Hematopoietic multipotent progenitor cell treated with erythropoietin and hydrocortisone succinate and interleukin-3 and kit ligand, for 17 days (in vitro differentiated cells): ENCODE measurements at regions not wholly inside any gene's neighbourhood (a gene's known extent, or its start where the extent isn't known, plus 50 kb on each side); places are given as distances from the start of the nearest gene placed in this dataset.
"Not testable (repeated sequence)": the region's sequence is repeated elsewhere in the genome, so short reads cannot be mapped to it uniquely, and the experiment has no call there.

Source experiments
- DNase-seq: peaks from one replicate; pipeline ENCODE4 v3.0.0-alpha.2; 2015; ENCODE audit warnings: low spot score

DNA sequence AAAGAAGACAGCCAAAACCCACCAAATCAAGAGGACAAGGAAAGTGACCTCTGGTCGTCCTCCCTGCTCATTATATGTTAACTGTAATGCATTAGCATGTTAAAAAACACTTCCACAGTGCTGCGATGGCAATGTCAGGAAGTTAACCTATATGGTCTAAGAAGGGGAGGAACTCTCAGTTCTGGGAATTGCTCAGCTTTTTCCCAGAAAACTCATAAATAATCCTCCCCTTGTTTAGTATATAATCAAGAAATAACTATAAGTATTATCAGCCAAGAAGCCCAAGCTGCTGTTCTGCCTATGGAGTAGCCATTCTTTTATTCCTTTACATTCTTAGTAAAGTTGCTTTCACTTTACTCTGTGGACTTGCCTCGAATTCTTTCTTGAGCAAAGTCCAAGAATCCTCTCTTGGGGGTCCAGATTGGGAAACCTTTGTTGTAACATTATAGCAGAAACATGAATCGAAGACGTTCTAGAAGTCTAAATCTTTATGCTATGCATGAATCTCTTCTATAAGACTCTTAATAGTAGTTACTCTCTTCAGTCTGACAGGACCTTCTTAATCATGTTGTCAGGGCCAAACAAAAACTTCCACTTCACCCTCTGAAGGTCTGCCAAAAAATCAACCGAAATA, 110.0 kb upstream of the VANGL1 start:
- no peak for DNase-seq

DNA sequence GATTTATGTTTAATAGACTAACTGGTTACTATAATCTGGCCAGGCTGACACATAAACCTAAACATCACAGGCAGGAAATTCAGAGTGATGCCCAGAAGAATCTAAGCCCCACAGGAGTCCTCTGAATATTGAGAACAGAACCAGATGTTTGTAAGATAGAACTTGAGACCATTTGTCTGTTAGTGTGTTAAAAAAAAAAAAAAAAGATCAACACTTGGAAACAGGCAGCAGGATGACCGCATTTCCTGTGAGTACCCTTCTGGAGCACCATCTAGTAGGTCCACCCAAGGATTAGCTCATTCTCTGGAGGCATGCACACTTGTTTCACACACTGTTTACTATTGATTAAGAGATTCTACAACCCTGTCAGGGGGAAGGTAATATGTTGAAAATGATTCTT, 111.4 kb upstream of the VANGL1 start:
- DNase-seq = no peak

DNA sequence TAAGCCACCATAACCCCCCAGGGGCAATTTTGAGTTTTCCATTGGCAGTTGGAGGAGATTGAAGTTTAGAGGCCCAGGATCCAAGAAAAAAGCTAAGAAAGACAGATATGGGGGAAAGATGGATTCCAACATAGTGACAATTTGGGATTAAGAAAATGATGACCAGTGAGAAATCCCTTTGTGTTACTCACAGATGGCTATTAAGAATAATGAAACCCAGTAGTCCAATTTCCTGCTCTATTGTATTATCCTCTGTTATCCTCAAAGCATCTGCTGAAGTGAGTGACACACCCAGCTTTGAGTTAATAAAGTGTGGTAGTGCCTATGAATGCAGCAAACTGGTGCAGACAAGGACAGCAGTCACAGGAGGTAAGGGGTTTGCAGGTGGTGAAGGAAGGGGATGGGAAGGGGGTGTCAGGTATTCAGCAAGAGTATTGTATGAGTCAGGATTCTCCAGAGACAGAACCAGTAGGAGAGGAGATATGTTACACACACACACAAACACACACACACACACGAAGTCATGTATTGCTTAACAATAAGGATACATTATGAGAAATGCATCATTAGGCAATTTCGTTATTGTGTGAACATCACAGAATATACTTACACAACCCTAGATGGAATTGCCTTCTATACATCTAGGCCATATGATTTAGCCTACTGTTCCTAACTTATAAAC, 112.4 kb upstream of the VANGL1 start:
- no peak for DNase-seq

DNA sequence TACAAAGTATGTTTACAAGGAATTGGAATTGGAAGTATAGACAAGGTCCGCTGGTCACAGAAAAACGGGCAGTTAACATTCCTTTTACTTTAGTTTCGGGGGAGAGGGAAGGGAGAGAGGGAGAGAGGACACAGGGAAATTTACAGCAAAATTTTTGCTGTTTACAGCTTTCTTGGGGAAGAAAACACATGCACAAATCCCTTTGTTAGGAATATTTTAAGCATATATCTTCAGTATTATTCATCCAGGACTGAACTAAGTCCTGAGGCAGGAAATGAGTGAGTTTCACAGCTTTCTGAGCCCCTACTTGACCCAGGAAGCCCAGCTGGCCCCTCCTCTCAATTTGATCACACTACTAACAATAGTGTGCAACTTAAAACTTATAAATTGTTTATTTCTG, 113.4 kb upstream of the VANGL1 start:
- not testable (repeated sequence) for DNase-seq

DNA sequence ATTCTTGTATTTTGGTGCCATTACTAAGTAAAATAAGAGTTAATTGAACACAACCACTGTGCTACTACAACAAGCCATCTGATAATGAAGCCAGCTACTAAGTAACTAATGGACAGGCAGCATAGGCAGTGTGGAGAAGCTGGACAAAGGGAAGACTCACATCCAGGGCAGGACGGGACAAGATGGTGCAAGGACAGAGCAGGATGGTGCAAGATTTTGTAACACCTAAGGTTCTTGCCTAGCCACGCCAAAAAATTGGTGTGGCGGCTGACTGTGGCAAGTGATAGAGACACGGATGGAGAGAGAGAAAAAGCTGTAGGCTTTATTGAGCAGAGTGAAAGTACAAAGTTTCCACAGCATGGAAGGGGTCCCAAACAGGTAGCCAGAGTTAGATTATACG, 114.0 kb upstream of the VANGL1 start:
- no peak for DNase-seq

DNA sequence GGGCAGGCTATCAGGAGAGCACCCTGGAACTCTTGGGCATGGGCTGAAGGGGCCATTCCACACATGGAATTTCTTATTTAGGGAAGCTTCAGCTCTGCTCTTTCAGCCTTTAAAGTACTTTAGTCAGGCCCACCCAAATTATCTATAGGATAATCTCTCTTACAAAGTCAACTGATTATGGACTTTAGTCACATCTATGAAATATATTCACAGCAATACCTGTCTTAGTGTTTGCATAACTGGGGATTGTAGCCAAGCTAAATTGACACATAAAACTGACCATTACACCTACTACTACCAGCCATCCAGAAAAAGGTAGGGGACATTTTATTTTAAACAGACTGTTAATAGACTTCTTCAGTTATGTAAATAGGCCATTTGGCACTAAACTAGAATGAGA, 114.9 kb upstream of the VANGL1 start:
- no peak for DNase-seq

DNA sequence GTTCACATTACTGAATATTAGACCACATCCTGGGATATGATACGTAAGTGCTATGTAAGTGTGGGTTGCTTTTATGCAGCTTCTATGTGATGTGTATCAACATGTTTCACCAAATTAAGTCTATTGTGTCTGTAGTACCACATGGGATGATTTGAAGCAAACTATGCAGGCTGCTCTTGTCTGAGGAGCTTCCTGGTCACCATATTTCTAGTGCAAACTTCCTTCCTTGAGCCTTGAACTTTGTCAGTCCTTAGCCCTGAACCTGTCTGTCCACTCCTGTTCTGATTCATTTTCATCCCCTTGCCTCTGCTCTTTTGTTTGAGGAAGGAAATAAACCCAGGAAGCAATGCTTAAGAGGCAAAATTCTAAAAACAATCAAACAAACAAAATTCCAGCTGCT, 117.5 kb upstream of the VANGL1 start:
- DNase-seq = no peak

DNA sequence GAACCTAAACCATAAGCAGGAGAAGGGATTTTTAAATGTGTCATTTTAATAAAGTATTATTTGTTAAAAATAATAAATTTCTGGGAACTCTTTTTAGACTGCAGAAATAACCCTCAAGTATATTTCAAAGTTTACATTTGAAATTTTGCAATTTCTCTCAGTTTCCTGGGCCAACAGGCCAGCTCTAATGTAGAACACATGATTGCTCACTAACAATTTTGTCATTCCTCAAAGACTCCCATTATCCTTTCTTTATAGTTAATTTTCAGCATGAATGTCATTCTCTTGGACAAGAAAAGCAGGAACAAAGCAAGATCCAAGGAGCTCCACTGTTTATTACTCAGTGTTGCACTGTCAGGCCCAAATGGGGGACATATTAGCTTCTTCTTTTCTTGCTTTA, 119.4 kb upstream of the VANGL1 start:
- no peak for DNase-seq

DNA sequence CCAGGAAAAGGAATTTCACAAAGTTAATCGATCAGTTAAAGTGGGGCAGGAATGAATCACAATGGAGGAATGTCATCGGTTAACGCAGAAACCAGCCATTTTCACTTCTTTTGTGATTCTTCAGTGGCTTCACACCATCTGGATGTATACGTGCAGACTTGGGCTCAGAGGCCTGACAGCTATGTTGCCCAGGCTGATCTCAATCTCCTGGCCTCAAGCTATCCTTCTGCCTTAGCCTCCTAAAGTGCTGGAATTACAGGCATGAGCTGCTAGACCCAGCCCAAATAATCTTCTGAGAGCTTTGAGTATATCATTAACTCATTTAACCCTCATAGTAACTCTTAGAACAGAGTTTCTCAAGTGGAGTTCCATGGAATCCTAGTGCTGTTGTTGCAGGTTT, 126.5 kb upstream of the VANGL1 start:
- DNase-seq = no peak

DNA sequence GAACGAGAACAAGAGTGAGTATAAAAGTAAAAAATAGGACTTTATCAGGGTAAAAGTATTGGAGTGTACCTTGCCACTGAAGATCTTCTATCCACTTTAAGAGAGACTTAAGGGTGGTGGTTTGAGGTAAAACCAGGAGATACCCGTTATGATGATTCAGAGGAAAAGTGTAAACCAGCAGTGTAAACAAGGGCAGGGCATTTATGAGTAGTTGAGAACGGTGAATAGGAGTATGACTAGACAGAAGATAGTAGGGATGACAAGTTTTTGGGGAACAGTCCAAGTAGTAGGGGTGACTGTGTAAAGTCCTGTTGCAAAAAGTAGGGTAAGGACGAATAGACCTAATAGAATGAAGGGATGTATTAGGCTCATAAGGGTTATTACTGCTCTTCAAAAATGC, 131.5 kb upstream of the VANGL1 start:
- DNase-seq = not testable (repeated sequence)

DNA sequence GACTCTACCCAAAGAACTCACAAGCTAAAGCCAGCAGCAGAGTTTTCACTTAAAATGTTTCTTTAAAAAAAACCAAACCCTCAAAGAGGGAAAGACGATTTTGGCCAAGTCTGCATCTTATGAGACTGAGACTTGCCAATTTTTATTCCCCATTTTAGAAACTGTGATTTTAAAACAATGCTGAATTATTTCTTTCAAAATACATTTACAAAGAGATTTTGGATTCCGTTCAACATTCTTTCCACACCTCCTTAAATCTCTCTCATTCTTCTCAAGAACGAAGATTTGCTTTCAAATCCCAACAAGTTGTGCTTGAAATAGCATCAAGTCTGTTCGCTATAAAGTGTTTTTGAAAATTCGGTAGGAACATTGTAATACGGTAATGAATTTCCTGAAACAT, 133.9 kb upstream of the VANGL1 start:
- DNase-seq = no peak

DNA sequence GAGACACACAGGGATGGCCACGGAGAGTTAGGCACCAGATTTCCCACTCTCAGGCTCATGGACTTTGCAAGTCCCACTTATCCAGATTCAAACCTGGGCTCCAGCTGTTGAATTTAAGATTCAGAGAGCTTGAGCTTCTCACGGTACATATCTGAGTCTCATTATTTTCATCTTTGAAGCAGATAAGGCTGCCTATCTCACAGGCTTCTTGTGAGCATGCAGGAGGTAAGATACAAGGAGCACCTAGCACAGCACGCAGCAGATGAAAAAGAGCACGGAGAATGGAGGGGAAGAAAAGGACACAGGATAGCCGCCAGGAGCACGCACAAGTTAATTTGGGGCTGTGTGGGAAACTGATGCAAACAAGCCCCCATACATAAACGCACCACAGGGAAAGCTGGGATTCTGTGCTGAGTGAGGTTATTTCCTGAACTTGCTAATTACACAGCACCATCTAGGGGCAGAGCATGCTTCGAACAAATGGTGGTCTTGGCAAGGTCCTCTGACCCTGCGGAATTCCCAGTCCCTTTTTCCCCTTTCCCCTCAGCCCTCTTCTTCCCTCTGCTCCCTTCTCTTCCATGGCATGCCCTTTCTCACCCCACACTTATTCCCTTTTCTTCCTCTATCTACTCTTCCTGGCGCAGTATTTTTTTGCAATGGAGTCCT, 134.7 kb upstream of the VANGL1 start:
- DNase-seq = no peak

DNA sequence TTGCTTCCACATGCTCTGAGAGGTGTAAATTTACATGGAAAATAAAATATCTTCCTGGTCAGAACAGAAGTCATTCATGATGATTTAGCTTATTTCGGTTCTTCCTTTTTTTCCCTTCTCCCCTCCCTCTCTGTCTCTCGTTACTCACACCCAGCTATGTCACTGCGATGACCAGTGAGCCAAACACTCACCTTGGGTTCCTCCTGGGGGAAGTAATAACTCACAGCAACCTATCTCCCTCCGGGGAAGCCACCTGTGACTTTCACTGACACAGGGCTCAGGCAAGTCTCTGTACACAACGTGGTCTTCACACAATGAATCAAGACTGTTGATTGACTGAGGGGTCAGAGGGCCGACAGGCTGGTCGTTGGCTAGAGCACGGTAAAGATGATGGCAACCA, 135.3 kb upstream of the VANGL1 start:
- no peak for DNase-seq

DNA sequence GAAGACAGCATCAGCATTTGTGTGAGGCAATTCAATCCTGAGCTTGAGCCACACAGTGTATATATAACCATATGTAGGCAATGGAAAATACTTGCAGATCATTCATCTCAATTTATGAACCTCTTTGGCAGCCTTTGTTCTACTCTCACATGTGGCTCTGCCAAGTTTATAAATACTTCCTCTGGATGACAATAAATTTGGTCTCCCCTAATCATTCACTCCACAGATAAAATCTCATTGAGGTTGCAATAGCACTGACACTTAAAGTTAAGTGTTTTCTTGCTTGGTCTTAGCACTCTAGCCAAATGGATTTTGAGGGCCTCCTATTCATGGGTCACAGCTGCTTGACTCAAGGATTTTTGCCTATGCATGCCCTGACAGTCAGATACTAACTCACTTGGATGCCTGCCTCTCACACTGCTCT, 136.6 kb upstream of the VANGL1 start:
- no peak for DNase-seq

DNA sequence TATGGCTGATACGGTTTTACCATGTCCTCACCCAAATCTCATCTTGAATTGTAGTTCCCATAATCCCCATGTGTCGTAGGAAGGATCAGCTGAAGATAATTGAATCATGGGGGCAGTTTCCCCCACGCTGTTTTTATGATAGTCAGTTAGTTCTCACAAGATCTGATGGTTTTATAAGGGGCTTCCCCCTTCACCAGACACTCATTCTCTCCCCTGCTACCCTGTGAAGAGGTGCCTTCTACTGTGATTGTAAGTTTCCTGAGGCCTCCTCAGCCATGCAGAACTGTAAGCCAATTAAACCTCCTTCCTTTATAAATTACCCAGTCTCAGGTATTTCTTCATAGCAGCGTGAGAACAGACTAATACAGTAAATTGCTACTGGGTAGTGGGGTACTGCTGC, 139.6 kb upstream of the VANGL1 start:
- not testable (repeated sequence) for DNase-seq

DNA sequence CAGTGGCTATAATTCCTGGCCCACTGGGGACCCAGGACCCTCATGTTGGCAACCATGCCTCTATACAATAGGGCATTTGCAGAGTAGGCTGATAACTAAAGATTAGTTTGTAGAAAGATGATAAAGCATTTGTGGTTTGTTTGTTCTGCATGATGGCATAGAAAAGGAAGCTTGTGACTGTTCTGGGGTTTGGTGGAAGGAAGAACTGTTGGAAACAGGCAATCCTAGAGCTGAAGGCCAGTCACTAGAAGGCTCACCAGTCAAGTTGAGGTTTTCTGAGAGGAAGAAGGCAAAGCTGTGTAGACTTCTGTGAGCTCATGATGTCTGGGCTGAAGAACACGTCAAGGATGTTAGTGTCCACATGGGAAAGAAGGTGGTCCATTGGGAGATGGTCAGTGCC, 140.3 kb upstream of the VANGL1 start:
- DNase-seq = no peak

DNA sequence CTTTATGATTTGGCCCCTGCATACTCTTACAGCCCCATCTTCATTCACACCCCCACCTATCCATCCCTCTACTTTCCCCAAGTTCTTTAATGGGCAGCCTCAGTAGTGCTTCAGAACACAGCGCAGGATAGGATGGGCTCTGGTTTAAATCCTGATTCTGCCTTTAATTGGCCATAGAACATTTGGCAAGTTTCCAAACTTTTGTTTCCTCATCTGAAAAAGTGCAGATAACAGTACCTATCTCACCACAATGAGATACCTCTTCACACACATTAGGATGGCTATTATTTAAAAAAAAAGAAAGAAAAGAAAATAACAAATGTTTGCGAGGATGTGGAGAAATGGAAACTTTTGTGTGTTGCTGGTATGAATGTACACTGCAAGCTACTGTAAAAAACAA, 142.5 kb upstream of the VANGL1 start:
- no peak for DNase-seq

DNA sequence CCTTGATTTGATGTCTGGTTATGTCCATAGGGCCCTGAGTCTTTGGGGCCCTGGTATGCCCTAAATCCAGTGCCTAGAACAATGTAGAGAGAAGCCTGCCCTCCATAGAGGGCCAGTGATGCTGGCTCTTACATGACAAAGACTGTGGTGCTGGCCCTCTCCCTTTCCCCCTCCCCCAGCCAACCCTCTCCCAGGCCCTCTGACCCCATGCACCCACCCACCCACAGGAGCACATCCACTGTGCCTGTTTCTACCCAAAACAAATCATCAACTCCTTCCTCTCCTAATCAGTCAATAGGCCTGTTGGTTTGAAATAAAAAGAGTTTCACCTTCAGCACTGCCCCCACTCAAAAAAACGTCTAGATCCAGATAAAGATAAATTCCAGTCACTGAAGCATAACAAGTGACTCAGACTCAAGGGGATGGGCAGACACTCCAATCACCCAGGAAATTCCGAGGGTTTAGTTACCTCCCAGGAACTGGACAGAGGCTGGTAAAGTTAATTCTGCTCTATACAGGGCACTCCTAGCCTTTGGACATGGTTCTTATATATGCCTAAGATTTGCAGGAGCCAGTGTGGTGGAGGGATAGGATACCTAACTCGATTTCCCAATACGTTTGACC, 144.8 kb upstream of the VANGL1 start:
- DNase-seq = no peak

DNA sequence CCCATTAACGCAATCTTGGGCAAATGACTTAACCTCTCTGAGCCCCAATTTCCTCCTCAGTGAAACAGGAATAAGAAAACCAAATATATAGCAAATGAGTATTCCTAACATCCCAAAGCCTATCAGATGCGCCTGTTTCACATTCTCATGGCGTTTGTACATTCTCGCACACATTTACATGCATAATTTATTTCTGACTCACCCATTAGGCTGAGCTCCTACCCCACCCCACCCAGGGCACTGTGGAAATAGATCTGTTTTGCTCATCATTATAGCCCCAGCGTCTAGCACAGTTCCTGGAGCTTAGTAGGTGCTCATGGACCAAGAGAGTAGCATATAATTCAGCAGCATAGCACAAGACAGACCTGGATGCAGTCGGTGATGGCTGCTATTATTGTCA, 146.1 kb upstream of the VANGL1 start:
- no peak for DNase-seq

DNA sequence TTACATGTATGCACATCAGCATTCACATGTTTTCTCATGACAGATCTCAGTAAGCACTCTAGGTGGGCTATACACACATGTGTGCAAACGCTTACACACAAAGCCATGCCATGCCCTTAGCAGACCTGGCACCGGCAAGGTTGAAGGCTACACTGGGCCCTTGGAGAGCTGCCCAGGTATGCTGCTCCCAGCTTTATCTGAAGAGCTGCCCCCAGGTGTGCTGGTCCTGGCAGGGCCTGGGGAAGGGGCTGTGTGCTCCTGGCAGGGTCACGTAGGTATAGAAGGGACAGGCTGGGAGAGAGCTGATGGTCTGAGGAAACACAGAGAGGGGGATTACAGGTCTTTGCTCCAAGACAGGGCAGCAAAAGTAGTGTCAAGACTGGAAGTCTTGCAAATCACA, 146.7 kb upstream of the VANGL1 start:
- no peak for DNase-seq

DNA sequence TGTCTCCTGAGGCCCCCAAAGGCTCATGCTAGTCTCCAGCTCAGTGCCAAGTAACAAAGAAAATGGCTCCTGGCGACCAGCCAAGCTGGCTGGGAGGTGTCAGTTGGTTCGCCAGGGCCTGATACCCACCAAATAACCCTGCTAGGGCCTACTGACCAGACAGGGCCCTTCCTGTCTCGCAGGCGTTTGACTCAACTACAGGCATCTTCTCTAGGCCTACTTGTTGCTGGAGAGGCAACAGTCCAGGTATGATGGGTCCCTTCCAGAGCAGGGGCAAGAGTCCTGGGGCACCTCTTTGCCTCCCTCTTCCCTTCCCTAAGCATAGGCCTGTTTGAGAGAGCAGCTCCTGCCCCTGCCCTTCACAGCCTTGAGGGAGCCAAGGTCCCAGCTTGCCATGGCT, 147.9 kb upstream of the VANGL1 start:
- DNase-seq = no peak

DNA sequence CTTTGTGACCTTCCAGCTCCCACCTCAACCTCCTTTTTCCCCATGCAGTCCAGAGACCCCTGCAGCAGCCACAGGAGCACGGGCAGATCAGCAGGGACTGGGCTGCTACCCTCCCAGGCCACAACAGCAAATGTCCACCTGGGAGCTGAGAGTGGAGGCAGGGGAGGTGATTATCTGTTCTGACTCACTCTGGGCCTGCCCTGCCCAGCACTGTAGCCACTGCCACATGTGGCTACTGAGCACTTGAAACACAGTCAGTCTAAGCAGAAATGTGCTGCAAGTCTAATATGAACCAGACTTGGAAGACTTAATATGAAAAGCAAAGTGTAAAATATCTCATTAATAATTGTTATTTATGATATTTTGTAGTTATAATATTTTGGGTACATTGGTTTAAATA, 148.9 kb upstream of the VANGL1 start:
- DNase-seq = no peak

DNA sequence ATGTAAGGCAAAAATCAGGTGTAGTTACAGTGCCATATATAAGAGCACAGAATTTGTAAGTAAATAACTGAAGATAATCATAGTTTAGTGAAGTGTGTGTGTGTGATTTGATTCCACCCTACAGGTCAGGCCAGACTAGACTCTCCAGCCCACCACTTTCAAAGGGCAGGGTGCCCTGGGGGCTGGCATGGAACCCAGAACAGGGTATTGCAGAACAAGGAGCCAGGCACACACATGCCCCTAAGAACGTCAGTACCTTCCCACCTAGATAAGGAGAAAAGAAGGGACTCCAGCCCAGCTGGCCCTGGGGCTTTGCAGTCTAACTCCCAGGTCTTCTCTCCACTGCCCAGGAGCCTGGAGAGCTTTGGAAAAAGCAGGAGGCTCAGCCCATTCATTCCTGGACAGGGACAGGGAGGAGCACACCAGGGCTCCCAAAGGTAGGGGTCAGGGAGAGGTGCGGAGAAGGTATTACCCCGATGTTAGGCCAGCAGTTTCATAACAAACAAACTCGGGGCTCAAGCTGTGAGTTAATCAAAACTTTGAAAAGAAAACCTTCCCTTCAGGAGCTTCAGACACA, 149.7 kb upstream of the VANGL1 start:
- no peak for DNase-seq
